ENCODE measurements at regions not wholly inside any gene's neighbourhood (a gene's known extent, or its start where the extent isn't known, plus 50 kb on each side); places are given as distances from the start of the nearest gene placed in this dataset.
"Not testable (repeated sequence)": the region's sequence is repeated elsewhere in the genome, so short reads cannot be mapped to it uniquely, and the experiment has no call there.

DNA sequence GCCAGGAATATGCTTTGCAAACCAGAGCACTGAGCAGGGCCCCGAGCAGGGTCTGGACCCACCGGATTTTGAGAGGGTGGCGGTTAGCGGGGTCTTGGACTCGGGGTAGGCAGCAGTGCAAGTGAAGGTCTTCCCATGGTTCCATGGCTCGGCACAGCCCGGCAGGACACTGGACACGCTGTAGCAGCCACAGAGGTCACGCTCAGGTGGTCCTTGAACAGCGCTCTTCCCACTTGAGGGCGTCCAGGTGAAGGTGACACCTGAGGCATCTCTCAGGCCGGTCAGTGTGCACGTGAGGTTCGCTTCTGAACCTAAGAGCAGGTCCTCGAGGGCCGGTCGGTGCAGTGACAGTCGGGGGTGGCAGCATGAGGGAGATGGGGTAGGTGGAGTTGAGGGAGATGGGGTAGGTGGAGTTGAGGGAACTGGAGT, 181.4 kb downstream of the TMEM121 start:
- H3K4me3 ChIP-seq (ENCODE audit: low read depth, low read length); in situ Hi-C loops (cut with HindIII; ENCODE audit: low pct_ligation_motif_present, low sequenced_read_pairs): not testable (repeated sequence)

DNA sequence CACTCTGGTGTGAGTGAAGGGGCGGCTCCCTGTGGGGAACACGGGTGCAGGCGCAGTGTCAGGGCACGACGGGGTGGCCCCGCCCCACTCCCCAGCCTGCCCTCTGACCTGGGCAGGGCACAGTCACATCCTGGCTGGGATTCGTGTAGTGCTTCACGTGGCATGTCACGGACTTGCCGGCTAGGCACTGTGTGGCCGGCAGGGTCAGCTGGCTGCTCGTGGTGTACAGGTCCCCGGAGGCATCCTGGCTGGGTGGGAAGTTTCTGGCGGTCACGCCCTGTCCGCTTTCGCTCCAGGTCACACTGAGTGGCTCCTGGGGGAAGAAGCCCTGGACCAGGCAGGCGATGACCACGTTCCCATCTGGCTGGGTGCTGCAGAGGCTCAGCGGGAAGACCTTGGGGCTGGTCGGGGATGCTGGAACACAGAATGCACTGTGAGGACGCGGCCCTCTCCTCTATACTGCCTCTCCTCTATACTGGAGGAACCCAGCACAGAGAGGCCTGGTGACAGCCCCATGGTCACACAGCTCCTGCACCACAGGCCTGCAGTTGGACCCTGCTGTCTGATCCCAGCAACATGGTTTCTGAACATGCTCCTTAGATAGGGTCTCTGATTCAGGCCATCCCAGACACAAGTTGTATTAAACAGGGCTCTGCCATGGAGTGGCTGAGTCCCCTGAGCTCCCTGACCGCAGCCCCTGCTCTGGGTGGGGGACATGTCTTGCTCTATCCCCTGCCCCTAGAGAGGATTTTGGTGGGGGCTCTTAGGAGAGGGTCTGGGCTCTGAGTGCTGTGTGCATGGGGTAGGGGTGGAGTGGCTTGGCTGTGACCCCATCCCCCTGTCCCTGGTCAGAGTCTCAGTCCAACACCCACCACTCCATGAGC, 182.1 kb downstream of the TMEM121 start:
- H3K27me3 ChIP-seq (replicated peaks); in situ Hi-C loops (cut with HindIII; ENCODE audit: low pct_ligation_motif_present, low sequenced_read_pairs); H3K27ac ChIP-seq; DNase-seq; H3K36me3 ChIP-seq (replicated peaks); H3K4me3 ChIP-seq (ENCODE audit: low read depth, low read length): not testable (repeated sequence)

More for the DNA sequence above, 181.4 kb downstream of the TMEM121 start:
- not testable (repeated sequence) for H3K36me3 ChIP-seq (replicated peaks); H3K27me3 ChIP-seq (replicated peaks); H3K27ac ChIP-seq; DNase-seq

DNA sequence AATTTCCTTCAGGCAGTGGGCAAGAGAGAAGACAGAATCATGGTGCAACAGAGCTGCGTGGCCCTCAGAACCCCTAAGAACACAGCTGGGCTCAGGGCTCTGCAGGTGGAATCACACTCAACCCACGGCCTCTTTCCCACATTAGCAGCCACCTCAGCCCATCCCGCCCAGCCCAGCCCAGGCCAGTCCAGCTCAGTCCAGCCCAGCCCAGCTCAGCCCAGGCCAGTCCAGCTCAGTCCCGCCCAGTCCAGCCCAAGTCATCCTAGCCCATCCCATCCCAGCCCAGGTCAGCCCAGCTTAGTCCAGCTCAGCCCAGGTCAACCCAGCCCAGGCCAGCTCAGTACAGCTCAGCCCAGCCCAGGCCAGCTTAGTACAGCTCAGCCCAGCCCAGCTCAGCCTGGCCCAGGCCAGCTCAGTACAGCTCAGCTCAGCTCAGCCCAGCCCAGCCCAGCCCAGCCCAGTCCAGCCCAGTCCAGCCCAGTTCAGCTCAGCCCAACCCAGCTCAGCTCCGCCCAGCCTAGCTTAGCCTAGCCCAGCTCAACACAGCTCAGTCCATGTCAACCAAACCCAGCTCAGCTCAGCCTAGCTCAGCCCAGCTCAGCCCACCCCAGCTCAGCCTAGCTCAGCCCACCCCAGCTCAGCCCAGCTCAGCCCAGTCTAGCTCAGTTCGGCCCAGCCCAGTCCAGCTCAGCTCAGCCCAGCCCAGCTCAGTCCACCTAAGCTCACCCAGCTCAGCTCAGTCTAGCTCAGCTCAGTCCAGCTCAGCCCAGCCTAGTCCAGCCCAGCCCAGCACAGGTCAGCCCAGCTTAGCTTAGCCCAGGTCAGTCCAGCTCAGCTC, 183.1 kb downstream of the TMEM121 start:
- no peak overlapping the region for H3K27ac ChIP-seq
- DNase-seq, result no peak
- in situ Hi-C loops (cut with HindIII; ENCODE audit: low pct_ligation_motif_present, low sequenced_read_pairs), result no loop called here

DNA sequence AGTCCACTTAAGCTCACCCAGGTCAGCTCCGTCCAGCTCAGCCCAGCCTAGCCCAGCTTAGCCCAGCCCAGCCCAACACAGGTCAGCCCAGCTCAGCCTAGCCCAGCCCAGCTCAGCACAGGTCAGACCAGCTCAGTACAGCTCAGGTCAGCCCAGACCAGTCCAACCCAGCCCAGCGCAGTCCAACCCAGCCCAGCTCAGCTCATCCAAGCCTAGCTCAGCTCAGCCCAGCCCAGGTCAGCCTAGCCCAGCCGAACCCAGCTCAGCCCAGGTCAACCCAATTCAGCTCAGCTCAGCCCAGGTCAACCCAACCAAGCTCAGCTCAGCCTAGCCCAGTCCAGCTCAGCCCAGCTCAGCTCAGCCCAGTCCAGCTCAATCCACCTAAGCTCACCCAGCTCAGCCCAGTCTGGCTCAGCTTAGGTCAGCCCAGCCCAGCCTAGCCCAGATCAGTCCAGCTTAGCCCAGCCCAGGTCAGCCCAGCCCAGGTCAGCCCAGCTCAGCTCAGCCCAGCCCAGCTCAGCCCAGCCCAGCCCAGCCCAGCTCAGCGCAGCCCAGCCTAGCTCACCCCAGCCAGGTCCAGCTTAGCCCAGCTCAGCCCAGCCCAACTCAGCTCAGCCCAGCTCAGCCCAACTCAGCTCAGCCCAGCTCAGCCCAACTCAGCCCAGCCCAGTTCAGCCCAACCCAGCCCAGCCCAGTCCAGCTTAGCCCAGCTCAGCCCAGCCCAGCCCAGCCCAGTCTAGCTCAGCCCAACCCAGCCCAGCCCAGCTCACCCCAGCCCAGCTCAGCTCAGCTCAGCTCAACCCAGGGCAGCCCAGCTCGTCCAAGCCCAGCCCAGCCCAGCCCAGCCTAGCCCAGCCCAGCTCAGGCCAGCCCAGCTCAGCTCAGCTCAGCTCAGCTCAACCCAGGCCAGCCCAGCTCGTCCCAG, 184.0 kb downstream of the TMEM121 start:
- no peak overlapping the region for H3K4me3 ChIP-seq (ENCODE audit: low read depth, low read length)
- in situ Hi-C loops (cut with HindIII; ENCODE audit: low pct_ligation_motif_present, low sequenced_read_pairs), result no loop called here
- H3K36me3 ChIP-seq (replicated peaks), result no peaks in the 10 kb centered on the region
- H3K27ac ChIP-seq, result no peak overlapping the region
- TF ChIP-seq, protein P1, sequence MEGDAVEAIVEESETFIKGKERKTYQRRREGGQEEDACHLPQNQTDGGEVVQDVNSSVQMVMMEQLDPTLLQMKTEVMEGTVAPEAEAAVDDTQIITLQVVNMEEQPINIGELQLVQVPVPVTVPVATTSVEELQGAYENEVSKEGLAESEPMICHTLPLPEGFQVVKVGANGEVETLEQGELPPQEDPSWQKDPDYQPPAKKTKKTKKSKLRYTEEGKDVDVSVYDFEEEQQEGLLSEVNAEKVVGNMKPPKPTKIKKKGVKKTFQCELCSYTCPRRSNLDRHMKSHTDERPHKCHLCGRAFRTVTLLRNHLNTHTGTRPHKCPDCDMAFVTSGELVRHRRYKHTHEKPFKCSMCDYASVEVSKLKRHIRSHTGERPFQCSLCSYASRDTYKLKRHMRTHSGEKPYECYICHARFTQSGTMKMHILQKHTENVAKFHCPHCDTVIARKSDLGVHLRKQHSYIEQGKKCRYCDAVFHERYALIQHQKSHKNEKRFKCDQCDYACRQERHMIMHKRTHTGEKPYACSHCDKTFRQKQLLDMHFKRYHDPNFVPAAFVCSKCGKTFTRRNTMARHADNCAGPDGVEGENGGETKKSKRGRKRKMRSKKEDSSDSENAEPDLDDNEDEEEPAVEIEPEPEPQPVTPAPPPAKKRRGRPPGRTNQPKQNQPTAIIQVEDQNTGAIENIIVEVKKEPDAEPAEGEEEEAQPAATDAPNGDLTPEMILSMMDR (IDR thresholded peaks at IDR 0.05; ENCODE audit: low read depth, low read length, missing control alignments), result no peak
- H3K27me3 ChIP-seq (replicated peaks), result no peaks in the 10 kb centered on the region
- DNase-seq, result no peak

More for the DNA sequence above, 183.1 kb downstream of the TMEM121 start:
- Histone ChIP-seq H3K4me3 (ENCODE audit: low read depth, low read length) (no peak overlapping the region), H3K27me3 (replicated peaks) (no peaks in the 10 kb centered on the region), H3K36me3 (replicated peaks) (no peaks in the 10 kb centered on the region)
- TF ChIP-seq, protein P1 (IDR thresholded peaks at IDR 0.05; ENCODE audit: low read depth, low read length, missing control alignments), result no peak

DNA sequence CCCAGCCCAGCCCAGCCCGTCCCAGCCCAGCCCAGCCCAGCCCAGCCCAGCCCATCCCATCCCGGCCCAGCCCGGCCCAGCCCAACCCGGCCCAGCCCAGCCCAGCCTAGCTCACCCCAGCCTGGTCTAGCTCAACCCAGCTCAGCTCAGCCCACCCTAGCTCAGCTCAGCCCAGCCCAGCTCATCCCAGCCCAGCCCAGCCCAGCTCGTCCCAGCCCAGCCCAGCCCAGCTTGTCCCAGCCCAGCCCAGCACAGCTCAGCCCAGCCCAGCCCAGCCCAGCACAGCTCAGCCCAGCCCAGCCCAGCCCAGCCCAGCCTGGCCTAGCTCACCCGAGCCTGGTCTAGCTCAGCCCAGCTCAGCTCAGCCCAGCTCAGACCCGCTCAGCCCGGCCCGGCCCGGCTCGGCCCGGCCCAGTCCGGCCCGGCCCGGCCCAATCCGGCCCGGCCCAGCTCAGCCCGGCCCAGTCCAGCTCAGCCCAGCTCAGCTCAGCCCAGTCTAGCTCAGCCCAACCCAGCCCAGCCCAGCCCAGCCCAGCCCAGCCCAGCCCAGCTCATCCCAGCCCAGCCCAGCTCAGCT, 184.7 kb downstream of the TMEM121 start:
- DNase-seq, result no peak
- no peaks in the 10 kb centered on the region for H3K27me3 ChIP-seq (replicated peaks)
- no peak overlapping the region for H3K4me3 ChIP-seq (ENCODE audit: low read depth, low read length)
- TF ChIP-seq, protein P1 (IDR thresholded peaks at IDR 0.05; ENCODE audit: low read depth, low read length, missing control alignments), result no peak
- H3K27ac ChIP-seq, result no peak overlapping the region
- H3K36me3 ChIP-seq (replicated peaks), result no peaks in the 10 kb centered on the region
- in situ Hi-C loops (cut with HindIII; ENCODE audit: low pct_ligation_motif_present, low sequenced_read_pairs), result no loop called here

DNA sequence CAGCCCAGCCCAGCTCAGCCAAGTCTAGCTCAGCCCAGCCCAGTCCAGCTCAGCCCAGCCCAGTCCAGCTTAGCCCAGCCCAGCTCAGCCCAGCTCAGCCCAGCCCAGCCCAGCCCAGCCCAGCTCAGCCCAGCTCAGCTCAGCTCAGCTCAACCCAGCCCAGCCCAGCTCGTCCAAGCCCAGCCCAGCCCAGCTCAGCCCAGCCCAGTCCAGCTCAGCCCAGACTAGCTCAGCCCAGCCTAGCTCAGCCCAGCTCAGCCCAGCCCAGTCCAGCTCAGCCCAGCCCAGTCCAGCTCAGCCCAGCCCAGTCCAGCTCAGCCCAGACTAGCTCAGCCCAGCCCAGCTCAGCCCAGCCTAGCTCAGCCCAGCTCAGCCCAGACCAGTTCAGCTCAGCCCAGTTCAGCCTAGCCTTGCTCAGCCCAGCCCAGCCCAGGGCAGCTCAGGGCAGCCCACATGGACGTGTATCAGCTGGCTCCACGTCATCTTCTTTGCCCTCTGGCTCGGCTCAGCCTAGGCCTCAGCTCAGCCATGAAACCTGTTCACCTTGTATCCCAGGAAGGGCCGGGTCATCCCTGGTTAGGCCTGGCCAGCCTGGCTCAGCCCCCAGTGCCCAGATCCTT, 185.6 kb downstream of the TMEM121 start:
- in situ Hi-C loops (cut with HindIII; ENCODE audit: low pct_ligation_motif_present, low sequenced_read_pairs), result no loop called here
- H3K27ac ChIP-seq, result no peak overlapping the region
- no peaks in the 10 kb centered on the region for H3K27me3 ChIP-seq (replicated peaks)
- TF ChIP-seq, protein P1 (IDR thresholded peaks at IDR 0.05; ENCODE audit: low read depth, low read length, missing control alignments), result no peak
- no peaks in the 10 kb centered on the region for H3K36me3 ChIP-seq (replicated peaks)
- DNase-seq, result no peak
- H3K4me3 ChIP-seq (ENCODE audit: low read depth, low read length), result no peak overlapping the region

DNA sequence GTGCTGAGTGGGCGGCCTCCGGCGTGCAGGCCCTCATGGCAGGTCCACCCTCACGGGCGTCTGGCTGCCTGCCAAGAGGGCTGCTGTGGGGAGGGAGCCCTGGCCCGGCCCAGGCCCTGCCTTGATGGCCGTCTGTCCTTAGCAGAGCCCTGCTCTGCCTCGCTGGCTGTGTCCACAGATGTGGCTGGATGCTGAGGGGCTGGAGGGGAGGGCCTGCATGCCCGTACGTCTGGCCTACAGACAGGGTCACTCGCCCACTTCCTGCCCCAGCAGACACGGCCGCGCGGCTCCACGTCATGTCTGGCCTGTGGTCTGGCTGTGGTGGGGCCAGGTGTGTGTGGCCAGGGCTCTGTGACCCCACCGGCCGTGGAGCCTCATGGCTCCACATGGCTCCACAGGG, 186.3 kb downstream of the TMEM121 start:
- H3K36me3 ChIP-seq (replicated peaks); DNase-seq; H3K27me3 ChIP-seq (replicated peaks); H3K27ac ChIP-seq; in situ Hi-C loops (cut with HindIII; ENCODE audit: low pct_ligation_motif_present, low sequenced_read_pairs); H3K4me3 ChIP-seq (ENCODE audit: low read depth, low read length): not testable (repeated sequence)

DNA sequence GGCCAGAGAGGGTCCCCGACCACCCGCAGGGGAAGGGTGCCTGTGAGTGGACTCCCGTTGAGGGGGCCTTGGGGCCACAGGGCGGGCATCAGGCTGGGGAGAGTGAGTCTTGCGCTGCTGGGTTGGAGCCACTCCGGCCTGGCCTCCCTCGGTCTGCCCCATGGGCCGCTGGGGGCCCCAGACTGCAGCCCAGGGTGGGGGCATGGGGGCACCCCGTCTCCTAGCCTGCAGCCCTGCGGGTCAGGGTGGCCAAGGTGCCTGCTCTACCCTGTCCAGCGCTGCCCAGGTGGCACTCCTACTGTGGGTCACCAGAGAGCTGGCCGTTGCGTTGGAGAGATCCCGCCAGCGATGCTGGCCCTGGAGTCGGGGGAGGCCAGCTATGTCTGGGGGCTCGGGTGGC, 186.8 kb downstream of the TMEM121 start:
- H3K27ac ChIP-seq; H3K4me3 ChIP-seq (ENCODE audit: low read depth, low read length); H3K36me3 ChIP-seq (replicated peaks); in situ Hi-C loops (cut with HindIII; ENCODE audit: low pct_ligation_motif_present, low sequenced_read_pairs); DNase-seq; H3K27me3 ChIP-seq (replicated peaks): not testable (repeated sequence)

Data from brain microvascular endothelial cell (primary cell).